ENCODE measurements at regions not wholly inside any gene's neighbourhood (a gene's known extent, or its start where the extent isn't known, plus 50 kb on each side); places are given as distances from the start of the nearest gene placed in this dataset.

- TF ChIP-seq CTCF (conservative IDR thresholded peaks at IDR 0.05; ENCODE audit: low read depth, low read length) (no peak), EZH2 (IDR thresholded peaks at IDR 0.05; ENCODE audit: borderline replicate concordance, low read depth, low read length, poor library complexity, severe bottlenecking) (no peak)
These were observed 100.9 kb upstream of the CAV2 start for GRCh38 chr7:116398672-116399071.

Measured in A673 (cell line).